ENCODE measurements at regions not wholly inside any gene's neighbourhood (a gene's known extent, or its start where the extent isn't known, plus 50 kb on each side); places are given as distances from the start of the nearest gene placed in this dataset.

- DNase-seq (ENCODE audit: low read depth, low spot score), result no peak
Measured at GRCh38 chrX:13103914-13104274, 59.5 kb upstream of the FAM9C start.

GRCh38 chrX:13103188-13103913 lies 58.9 kb upstream of the FAM9C start:
- DNase-seq (ENCODE audit: low read depth, low spot score), result no peak

GRCh38 chrX:13102636-13103035 lies 58.2 kb upstream of the FAM9C start:
- DNase-seq (ENCODE audit: low read depth, low spot score), result no peak

GRCh38 chrX:13101441-13102139 lies 57.2 kb upstream of the FAM9C start:
- DNase-seq (ENCODE audit: low read depth, low spot score), result no peak

- DNase-seq (ENCODE audit: low read depth, low spot score), result no peak
Measured at GRCh38 chrX:13099121-13099520, 54.7 kb upstream of the FAM9C start.

- no peak for DNase-seq (ENCODE audit: low read depth, low spot score)
Measured at GRCh38 chrX:13096728-13097127, 52.3 kb upstream of the FAM9C start.

- DNase-seq (ENCODE audit: low read depth, low spot score), result no peak
Measured at GRCh38 chrX:13094828-13095341, 50.5 kb upstream of the FAM9C start.

GRCh38 chrX:13094374-13094773 lies 50.0 kb upstream of the FAM9C start:
- no peak for DNase-seq (ENCODE audit: low read depth, low spot score)

Measured in iPS DF 19.7 (cell line).